GM19240 (cell line): ENCODE measurements at regions not wholly inside any gene's neighbourhood (a gene's known extent, or its start where the extent isn't known, plus 50 kb on each side); places are given as distances from the start of the nearest gene placed in this dataset.

Experiments used
- DNase-seq: peaks from one replicate; pipeline ENCODE4 v3.0.0; 2011; ENCODE audit warnings: low spot score; ENCODE audit not compliant: insufficient read length

GRCh38 chr18:10032331-10033015 is 118.7 kb downstream of the VAPA start:
- no peak for DNase-seq

GRCh38 chr18:10033016-10033399 is 119.2 kb downstream of the VAPA start:
- no peak for DNase-seq

- no peak for DNase-seq
Measured at GRCh38 chr18:10035281-10035991, 121.6 kb downstream of the VAPA start.

GRCh38 chr18:10036479-10036878 is 122.7 kb downstream of the VAPA start:
- no peak for DNase-seq

GRCh38 chr18:10037181-10037580 is 123.4 kb downstream of the VAPA start:
- no peak for DNase-seq

GRCh38 chr18:10038268-10038667 is 124.5 kb downstream of the VAPA start:
- no peak for DNase-seq

- no peak for DNase-seq
Measured at GRCh38 chr18:10040287-10041011, 126.6 kb downstream of the VAPA start.

- DNase-seq = no peak
Measured at GRCh38 chr18:10041180-10041579, 127.4 kb downstream of the VAPA start.

- DNase-seq = no peak
Measured at GRCh38 chr18:10042492-10042891, 128.7 kb downstream of the VAPA start.

- DNase-seq = no peak
Measured at GRCh38 chr18:10044054-10044453, 130.2 kb downstream of the VAPA start.

- DNase-seq = no peak
Measured at GRCh38 chr18:10045296-10045891, 131.6 kb downstream of the VAPA start.

GRCh38 chr18:10046178-10046807 is 132.5 kb downstream of the VAPA start:
- no peak for DNase-seq

GRCh38 chr18:10047237-10047636 is 133.4 kb downstream of the VAPA start:
- no peak for DNase-seq

- no peak for DNase-seq
Measured at GRCh38 chr18:10049747-10050146, 135.9 kb downstream of the VAPA start.

GRCh38 chr18:10050956-10051355 is 137.1 kb downstream of the VAPA start:
- DNase-seq = no peak

- no peak for DNase-seq
Measured at GRCh38 chr18:10051877-10052631, 138.2 kb downstream of the VAPA start.

- DNase-seq = no peak
Measured at GRCh38 chr18:10052871-10053270, 139.1 kb downstream of the VAPA start.

GRCh38 chr18:10053861-10054260 is 140.0 kb downstream of the VAPA start:
- no peak for DNase-seq

- DNase-seq = no peak
Measured at GRCh38 chr18:10054366-10054765, 140.6 kb downstream of the VAPA start.

GRCh38 chr18:10055125-10055750 is 141.4 kb downstream of the VAPA start:
- DNase-seq = no peak
